ENCODE measurements at regions not wholly inside any gene's neighbourhood (a gene's known extent, or its start where the extent isn't known, plus 50 kb on each side); places are given as distances from the start of the nearest gene placed in this dataset.

DNA sequence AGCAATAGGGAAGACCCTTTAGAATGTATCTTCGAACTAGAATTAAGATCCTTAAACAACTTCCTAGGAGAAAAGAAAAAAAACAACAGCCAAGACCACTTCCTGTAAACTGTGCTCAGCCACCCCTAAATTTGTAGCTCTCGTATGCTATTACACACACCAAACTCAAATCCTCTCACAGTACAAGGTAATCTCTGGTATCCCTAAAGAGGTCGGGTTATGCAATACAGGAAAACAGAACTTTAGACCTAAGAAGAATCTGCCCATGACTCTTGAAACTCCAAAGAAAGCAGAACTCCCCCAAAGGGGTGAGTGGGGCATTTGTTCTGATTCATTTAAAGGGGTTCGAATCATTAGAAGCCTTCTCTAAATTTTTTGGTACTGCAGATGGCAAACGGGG is 170.9 kb upstream of the CASK start:
- no peak for DNase-seq

DNA sequence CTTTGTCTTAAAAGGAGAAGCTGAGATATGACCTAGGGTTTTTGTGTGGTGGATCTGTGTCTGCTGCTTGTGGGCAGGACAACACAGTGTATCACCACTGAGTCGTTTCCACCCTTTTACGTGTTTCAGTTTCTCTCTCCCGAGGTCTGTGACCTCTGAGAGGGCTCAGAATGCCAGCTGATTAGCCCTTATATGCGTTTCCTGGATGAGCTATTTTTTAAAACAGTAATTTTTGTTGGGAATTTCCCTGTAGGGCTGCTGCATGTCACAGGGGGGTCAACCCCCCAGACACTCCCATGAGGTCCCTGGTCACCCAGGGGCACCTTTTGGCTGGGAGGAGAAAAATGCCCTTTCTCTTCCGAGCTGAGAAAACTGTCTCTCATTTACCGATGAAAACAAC is 170.4 kb upstream of the CASK start:
- DNase-seq = no peak

DNA sequence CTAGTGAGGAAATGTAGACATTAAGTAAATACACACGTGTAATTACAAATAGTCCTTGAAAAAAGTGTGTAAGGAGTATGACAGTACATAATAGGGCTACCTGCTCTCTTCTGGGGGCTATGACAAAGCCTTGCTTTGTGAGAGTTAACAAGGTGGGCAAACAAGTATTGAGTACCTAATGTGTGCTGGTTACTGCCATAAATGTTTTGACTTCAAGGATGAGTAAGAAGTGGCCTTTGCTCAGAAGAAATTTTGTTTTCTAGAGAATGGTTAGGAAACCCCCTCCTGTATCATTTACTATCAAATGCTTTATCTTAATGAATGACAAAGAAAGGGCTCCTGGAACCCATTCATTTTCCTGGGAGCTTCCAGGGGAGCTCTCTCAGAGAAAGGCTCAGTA is 167.0 kb upstream of the CASK start:
- DNase-seq = no peak

DNA sequence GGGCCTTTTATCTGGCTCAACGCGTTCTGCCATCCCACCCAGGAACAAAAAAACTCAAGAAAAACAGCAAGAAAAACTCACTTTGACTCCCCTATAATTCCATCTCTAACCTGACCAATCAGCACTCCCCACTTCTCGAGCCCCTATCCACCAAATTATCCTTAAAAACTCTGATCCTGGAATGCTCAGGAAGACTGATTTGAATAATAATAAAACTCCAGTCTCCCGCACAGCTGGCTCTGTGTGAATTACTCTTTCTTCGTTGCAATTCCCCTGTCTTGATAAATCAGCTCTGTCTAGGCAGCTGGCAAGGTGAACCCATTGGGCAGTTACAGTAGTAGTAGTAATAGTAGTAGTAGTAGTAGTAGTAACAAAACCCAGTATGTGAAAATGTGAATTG is 165.7 kb upstream of the CASK start:
- no peak for DNase-seq

DNA sequence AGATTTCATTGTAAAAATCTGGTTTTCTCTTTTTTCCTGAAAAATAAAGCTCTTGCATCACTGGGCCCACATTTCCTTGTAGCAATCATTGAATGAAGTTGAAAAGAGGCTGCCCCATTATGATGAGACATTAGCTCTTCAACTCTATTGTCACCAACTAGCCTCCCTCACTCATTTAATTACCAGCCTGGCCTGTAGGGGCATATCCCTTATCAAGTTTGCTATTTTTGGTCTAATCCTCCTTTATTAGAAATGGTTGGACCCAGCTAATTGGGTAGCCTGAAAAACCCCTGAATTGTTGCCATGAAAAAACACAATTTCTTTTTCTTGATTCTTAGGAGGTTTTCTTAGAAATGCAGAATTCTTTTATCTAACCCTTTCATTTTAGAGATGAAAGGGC is 164.6 kb upstream of the CASK start:
- no peak for DNase-seq

GRCh38 chrX:42085836-42086235 is 162.5 kb upstream of the CASK start:
- DNase-seq = no peak

DNA sequence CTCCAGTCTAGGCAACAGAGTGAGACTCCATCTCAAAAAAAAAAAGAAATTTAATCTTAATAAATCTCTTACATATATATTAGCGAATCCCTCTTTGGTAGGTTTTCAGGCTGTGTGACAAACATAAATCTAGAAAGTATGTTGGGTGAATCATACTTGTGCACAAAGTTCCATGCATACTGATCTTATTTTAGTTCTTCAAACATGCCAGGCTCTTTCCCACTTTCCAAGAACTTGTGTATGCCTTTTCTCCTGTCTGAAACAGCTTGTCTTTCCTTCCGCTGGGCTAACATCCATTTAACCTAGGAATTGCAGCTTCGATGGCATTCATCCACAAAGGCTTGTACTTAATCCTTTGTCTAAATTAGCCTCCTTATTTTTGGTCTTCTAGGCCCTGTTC is 156.6 kb upstream of the CASK start:
- DNase-seq = no peak

DNA sequence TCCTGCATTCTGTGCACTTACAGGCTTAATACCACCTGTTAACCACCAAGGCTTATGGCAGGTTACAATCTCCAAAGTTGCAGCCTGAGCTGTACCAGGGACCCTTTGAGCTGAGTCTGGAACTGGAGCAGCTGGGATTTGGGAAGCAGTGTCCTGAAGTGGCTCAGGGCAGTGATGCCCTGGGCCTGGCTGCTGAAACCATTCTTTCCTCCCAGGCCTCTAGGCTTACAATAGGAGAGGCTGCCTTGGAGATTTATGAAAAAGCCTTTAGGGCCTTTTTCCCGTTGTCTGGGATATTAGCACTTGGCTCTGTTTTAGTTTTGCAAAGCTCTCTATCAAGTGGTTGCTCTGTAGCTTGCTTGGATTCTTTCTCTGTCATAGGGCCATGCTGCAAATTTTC is 154.3 kb upstream of the CASK start:
- DNase-seq = no peak

- DNase-seq = no peak
Measured at GRCh38 chrX:42075032-42075431, 151.7 kb upstream of the CASK start.

DNA sequence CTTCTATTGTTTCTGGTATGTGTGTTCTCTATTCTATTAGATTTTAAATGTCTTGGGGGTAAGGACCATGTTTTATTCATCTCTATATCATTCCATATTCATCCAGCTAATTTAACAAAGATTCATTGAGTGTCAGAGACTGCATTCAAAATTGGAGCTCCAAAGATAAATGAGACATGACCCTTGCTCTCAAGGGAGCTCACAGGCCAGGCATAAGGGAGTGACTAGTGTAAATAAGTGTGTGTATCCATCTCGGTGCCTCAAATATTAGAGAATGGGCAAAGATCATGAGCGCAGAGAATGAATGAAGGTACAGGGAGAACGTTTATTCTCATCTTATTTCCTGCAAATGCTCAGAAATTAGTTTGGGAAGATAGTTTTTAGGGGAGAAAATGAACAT is 150.1 kb upstream of the CASK start:
- no peak for DNase-seq

GRCh38 chrX:42070866-42071265 is 147.5 kb upstream of the CASK start:
- DNase-seq = no peak

- DNase-seq = no peak
Measured at GRCh38 chrX:42054256-42054655, 130.9 kb upstream of the CASK start.

GRCh38 chrX:42050345-42050744 is 127.0 kb upstream of the CASK start:
- DNase-seq = no peak

DNA sequence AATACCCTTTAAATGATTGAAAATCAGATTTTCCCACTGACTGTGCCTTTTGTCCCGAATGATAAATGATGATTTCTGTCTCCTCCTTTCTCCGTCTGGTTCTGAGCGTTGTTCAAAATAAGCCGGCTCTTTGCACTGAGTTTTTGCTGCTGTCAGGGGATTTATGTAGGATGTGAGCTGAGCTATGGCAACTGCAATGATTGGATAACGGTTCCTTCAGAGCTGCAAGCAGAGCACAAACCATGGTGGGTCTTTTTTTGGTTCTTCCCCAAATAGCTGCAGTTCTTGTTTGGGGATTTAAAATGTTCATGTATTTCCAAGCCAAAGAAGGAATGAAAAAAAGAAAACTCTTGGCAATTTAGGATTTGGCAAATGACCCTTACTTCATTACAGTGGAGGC is 124.5 kb upstream of the CASK start:
- no peak for DNase-seq

DNA sequence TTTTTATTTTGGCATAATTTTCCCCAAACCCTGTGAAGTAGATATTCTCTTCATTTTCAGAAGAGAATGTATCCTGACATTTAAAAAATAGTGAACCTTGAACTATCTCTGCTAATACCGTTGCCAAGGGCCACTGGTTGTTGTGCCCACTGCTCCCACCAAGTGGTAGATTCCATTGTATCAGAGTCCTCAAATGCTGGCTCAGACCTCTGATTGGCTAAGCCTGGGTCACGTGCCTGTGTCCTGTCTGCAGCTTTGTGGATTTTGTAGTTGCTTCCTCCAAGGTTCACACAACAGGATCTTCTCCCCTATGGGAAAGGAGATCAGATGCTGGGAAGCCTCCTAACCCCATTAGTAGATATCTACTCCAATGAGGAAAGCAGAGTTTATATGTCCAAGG is 104.8 kb upstream of the CASK start:
- DNase-seq = no peak

DNA sequence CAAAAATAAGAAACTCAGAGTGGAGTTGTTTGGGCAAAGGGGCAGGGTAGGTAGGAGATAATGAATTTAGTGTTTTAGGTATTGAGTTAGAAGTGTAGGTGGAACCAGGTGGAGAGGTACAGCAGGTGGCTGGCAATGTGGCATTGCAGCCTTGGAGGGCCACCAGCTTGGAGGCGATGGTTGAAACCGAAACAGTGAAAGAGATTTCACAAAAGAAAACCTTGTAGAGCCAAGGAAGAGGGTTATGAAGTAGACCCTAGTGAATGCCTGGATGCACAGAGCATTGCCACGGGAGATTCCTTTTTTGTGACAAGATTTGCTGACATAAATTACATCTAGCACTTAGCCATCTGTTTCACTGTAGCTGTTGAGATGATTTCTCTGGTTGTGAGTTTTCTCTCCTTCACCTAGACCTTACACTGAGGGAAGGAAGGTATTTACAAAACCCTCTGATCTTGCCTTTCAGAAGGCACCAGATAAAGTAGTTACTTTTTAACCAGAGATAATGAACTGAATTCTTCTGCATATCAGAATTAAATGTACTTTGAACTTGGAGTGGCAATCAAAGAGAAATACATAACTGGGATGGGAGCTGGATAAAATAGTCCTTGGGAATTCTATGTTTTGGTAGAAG is 104.1 kb upstream of the CASK start:
- DNase-seq = no peak

DNA sequence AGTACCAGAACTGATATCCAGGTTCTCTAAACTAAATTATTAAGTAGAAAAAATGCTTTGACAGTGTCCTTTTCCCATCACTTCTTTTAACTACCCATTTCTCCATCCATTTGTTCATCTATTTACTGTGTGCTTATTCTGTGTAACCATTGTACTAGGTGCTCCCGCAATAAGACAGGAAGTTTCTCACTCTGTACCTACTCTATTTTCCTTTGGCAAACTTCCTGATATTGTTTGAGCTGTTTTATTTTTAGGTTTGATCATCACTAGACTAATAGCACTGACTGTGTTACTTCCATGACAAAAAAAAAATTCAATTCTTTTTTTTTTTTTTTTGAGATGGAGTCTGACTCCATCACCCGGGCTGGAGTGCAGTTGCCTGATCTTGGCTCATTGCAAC is 102.5 kb upstream of the CASK start:
- DNase-seq = no peak

- DNase-seq = no peak
Measured at GRCh38 chrX:42023122-42023521, 99.8 kb upstream of the CASK start.

GRCh38 chrX:42022158-42022557 is 98.8 kb upstream of the CASK start:
- DNase-seq = no peak

GRCh38 chrX:42021058-42021457 is 97.7 kb upstream of the CASK start:
- no peak for DNase-seq

GRCh38 chrX:42020225-42020624 is 96.9 kb upstream of the CASK start:
- no peak for DNase-seq

GRCh38 chrX:42017971-42018370 is 94.6 kb upstream of the CASK start:
- no peak for DNase-seq

DNA sequence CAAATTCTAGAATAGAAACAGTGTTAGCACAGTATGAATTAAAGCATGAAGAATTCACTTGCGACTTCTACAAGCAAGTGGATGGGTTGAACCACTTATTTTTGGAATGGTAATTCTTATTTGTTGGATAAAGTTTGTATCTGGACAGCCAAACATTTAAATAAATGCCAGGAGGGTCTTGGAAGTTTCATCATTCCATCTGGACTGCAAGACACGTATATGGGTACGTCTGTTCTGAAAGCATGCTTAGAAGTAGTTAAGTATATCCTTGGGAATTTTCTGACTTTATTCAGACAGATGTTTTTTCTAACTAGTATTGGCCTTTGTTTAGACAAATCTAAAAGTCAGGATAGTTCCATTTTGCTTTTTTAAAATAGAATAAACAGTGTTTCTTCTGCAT is 77.5 kb upstream of the CASK start:
- no peak for DNase-seq

- DNase-seq = no peak
Measured at GRCh38 chrX:41984628-41985027, 61.3 kb upstream of the CASK start.

DNA sequence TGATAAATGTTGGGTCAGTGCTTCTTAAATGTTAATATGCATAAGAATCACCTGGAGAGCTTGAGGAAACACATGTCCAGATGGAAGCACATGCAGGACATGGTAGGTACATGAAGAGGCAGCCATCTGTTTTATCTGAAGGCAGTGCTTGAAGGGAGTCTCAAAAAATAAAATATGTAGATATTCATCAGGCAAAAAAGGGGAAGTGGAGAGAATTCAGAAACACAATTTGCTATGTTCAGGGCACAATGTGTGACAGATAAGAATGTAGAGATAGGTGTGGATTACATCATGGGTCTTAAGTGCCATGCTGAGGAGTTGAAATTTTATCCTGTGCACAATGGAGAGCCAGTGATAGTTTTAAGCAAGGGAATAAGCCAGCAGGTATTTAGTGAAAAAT is 59.6 kb upstream of the CASK start:
- DNase-seq = no peak
